ENCODE measurements at regions not wholly inside any gene's neighbourhood (a gene's known extent, or its start where the extent isn't known, plus 50 kb on each side); places are given as distances from the start of the nearest gene placed in this dataset.
"Not testable (repeated sequence)": the region's sequence is repeated elsewhere in the genome, so short reads cannot be mapped to it uniquely, and the experiment has no call there.

DNA sequence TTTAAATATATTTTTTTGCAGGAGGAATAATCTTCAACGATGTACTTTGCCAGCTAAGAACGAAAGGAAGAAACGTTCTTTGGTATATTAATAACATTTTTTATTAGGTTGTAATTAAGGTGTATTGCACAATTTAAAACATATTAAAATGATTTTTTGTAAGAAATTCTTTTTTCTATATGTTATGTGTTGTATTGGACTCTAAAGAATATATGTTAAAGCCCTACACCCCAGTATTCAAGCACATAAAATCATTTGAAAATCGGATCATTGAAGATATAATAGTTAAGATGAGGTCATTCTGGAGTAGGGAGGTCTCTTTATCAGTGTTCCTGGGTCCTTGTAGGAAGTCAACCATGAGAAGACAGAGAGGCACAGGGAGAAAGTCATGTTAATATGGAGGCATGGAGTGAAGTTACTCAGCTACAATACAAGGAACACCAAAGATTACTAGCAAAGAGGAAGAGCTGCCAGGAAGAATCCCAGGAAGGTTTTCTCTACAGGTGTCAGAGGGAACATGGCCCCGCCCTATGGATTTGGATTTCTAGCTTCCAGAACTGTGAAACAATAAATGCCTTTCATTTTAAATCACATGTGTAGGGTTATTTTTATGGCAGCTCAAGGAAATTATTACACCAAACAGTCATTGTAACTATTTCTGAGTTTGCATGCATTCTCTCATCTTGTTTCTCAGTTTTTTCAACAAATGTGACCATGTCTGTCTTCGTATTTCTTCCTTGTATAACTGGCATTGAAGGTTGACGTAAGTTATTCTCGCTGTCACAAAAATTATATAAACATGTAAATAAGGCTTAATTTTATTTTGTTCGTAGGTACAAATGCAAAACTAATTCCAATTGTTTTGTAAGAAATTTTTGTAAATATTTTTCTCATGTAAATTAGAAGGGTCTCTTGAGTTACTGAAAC, 75.4 kb upstream of the VPREB1 start:
- no peak for DNase-seq (ENCODE audit: low read depth)

GRCh38 chr22:22168190-22168940, 76.2 kb upstream of the VPREB1 start:
- DNase-seq (ENCODE audit: low read depth), result no peak

GRCh38 chr22:22167791-22168189, 76.8 kb upstream of the VPREB1 start:
- no peak for DNase-seq (ENCODE audit: low read depth)

- no peak for DNase-seq (ENCODE audit: low read depth)
Observed at GRCh38 chr22:22166941-22167713, 77.5 kb upstream of the VPREB1 start.

GRCh38 chr22:22165936-22166710, 78.5 kb upstream of the VPREB1 start:
- DNase-seq (ENCODE audit: low read depth), result no peak

DNA sequence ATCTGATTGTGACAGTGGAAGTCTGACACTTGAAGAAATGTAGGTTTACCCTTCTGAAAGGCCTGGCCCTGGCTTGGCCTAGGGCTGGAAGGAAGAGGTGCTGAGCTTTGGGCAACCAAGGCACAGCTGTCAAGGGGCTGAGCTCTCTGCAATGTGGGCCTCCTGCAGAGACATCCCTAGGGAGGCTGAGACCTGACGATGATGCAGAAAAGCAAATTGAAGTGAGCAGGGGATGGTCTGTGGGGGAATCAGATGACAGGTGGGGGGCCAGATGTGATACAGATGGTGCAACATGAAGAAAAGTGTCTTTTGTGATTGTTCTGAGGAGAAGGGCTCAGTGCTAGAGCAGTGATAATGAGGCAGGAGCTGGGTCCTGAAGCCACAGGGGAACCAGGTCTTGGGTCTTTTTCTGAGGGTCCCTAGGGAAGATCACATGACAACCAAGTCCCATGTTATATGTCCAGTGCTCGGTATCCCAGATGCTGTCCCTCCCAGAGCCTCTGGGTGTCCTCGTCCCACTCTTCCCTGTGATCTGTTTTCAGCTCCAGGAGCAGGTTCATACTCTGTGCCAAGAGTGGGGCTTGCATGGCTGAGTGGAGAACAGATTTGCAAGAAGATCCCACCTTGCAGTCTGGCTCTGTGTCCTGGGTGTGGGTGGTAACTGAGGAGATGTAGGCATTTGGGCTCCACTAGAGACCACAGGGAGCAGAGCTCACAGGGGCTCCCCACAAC, 79.9 kb upstream of the VPREB1 start:
- DNase-seq (ENCODE audit: low read depth), result no peak

DNA sequence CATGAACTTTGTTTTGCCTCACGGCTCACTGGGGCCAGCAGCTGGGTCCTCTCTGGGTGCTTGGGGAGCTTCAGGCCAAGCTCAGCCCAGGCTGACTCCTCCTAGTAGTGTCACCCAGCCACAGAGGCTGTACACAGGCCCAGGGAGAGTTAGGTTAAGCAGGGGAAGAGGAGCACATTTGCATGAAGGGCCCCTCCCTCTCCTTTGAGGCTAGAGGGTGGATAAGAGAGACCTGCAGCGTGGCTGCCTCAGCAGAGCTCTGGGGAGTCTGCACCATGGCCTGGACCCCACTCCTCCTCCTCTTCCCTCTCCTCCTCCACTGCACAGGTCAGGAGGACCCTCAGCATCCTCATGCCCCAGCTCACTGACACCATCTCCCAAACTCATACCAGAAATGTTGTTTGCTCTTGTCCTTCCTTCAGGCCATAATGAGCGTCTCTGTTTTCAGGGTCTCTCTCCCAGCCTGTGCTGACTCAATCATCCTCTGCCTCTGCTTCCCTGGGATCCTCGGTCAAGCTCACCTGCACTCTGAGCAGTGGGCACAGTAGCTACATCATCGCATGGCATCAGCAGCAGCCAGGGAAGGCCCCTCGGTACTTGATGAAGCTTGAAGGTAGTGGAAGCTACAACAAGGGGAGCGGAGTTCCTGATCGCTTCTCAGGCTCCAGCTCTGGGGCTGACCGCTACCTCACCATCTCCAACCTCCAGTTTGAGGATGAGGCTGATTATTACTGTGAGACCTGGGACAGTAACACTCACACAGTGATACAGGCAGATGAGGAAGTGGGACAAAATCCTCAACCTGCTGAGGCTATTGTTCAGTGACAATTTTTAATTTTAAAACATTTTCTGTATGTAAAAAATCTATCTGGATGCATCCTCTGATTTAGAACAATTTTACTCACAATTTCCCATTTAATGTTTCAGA, 82.4 kb upstream of the VPREB1 start:
- DNase-seq (ENCODE audit: low read depth), result no peak

GRCh38 chr22:22160768-22161167, 83.8 kb upstream of the VPREB1 start:
- not testable (repeated sequence) for DNase-seq (ENCODE audit: low read depth)

GRCh38 chr22:22159384-22159783, 85.2 kb upstream of the VPREB1 start:
- no peak for DNase-seq (ENCODE audit: low read depth)

GRCh38 chr22:22158965-22159364, 85.6 kb upstream of the VPREB1 start:
- no peak for DNase-seq (ENCODE audit: low read depth)

DNA sequence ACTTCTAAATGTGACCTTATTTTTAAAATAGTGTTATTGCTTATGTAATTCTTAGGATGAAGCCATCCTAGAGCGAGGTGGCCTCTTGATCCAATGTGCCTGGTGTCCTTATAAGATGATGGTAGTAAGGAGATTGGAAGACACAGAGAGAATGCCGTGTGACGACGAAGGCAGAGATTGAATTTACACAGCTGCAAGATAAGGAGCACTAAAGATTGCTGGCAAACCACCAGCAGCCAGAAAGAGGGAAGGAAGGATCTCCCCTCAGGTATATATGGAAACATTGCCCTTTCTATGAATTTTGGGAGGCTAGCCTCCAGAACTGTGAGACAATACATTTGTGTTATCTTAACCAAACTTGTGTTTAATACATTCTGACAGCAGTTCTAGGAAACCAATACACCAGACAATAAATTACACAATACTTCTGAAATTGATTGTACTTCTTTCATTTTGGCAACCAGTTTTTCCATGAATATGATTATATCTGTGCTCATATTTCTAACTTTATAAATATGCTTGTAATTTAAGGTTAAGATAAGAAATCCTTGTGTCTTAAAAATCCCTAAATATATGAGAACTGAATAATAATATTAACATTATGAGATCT, 86.3 kb upstream of the VPREB1 start:
- no peak for DNase-seq (ENCODE audit: low read depth)

DNA sequence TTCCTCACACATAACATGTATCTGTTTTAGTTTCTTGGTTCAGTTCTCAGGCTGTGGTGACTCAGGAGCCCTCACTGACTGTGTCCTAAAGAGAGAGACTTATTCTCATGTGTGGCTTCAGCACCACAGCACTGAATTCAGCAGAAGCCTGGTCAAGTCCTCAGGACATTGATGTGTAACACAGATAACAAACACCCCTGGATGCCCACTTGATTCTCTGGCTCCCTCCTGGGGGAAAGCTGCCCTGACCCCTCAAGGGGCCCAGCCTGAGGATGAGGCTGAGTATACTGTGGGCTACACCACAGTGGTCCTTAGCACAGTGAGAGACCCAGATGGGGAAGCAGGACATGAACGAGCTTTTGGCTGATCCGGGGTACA, 87.2 kb upstream of the VPREB1 start:
- DNase-seq (ENCODE audit: low read depth), result no peak

GRCh38 chr22:22156716-22157347, 87.8 kb upstream of the VPREB1 start:
- peak; percentile 6 for DNase-seq (ENCODE audit: low read depth)

- no peak for DNase-seq (ENCODE audit: low read depth)
Observed at GRCh38 chr22:22156348-22156715, 88.3 kb upstream of the VPREB1 start.

DNA sequence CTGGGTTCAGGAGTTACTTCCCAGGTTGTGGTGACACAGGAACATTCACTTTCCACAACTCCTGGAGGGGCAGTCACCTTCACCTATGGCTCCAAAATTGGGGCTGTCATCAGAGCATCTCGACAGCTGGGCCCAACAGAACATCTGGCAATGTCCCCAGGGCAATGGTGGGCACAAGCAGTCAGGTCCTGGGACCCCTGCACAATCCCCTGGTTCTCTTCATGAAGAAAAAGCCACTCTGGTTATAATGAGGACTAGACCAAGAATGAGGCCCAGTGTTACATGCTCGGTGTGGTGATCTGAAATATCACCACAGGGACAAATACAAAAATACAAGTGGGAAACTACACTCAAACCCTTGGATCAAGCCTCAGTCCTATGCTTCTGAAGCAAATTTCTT, 89.0 kb upstream of the VPREB1 start:
- no peak for DNase-seq (ENCODE audit: low read depth)

DNA sequence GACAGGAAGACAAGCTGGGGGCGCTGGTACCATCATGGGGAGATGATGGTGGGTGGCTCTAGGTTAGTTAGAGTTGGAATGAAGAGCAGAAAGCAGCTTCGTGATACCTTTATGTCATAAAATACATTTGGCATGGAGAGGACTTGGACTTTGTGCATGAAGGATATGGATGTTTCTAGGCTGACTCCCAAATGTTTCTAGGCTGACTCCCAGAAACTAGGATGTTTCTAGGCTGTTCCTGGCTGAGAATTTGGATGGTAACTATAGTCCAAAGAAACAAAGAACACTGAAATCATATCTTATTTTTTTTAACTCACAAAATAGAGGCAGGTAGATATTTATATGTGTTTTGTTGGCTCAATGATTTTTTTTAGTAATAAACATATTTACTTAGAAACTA, 89.4 kb upstream of the VPREB1 start:
- DNase-seq (ENCODE audit: low read depth), result no peak

- DNase-seq (ENCODE audit: low read depth), result no peak
Observed at GRCh38 chr22:22154040-22154439, 90.5 kb upstream of the VPREB1 start.

DNA sequence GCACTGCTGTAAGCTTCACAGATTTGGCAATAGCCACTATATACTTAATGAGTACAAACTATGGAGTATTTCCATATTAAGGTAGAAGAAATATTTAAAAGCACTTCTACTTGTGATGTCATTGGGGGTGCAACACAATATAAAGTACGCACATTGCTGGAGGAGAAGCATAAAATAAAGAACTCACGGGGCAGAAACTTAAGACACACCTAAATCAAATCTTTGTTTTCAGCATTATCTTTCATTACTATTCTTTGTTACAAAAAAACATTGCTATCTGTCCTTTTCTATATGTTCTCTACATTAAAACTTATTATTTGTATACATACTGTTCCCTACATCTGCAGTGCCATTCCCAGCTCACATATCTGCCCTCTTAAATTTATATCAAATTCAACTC, 93.3 kb upstream of the VPREB1 start:
- no peak for DNase-seq (ENCODE audit: low read depth)

GRCh38 chr22:22150457-22150856, 94.1 kb upstream of the VPREB1 start:
- DNase-seq (ENCODE audit: low read depth), result no peak
